Stimulated activated naive CD4-positive, alpha-beta T cell treated with Interleukin-2 at 50 U/mL for 16 hours (primary cell): ENCODE measurements at regions not wholly inside any gene's neighbourhood (a gene's known extent, or its start where the extent isn't known, plus 50 kb on each side); places are given as distances from the start of the nearest gene placed in this dataset.
"Not testable (repeated sequence)": the region's sequence is repeated elsewhere in the genome, so short reads cannot be mapped to it uniquely, and the experiment has no call there.

Experiments
- DNase-seq: peaks from one replicate; lab custom pipeline; 2025; lab: John Stamatoyannopoulos, UW

- DNase-seq = no peak
Observed at GRCh38 chr5:167049043-167049663, 1242.3 kb upstream of the WWC1 start.

- DNase-seq = no peak
Observed at GRCh38 chr5:167049771-167050567, 1241.5 kb upstream of the WWC1 start.

GRCh38 chr5:167050568-167051401 is 1240.7 kb upstream of the WWC1 start:
- DNase-seq = no peak

- no peak for DNase-seq
Observed at GRCh38 chr5:167051402-167051768, 1240.1 kb upstream of the WWC1 start.

GRCh38 chr5:167052791-167053190 is 1238.7 kb upstream of the WWC1 start:
- no peak for DNase-seq

- no peak for DNase-seq
Observed at GRCh38 chr5:167057665-167058064, 1233.8 kb upstream of the WWC1 start.

- DNase-seq = no peak
Observed at GRCh38 chr5:167061695-167062094, 1229.8 kb upstream of the WWC1 start.

- DNase-seq = no peak
Observed at GRCh38 chr5:167063116-167063515, 1228.3 kb upstream of the WWC1 start.

- no peak for DNase-seq
Observed at GRCh38 chr5:167063788-167064187, 1227.7 kb upstream of the WWC1 start.

- DNase-seq = no peak
Observed at GRCh38 chr5:167064198-167064776, 1227.2 kb upstream of the WWC1 start.

GRCh38 chr5:167065794-167066193 is 1225.7 kb upstream of the WWC1 start:
- DNase-seq = no peak

- no peak for DNase-seq
Observed at GRCh38 chr5:167071981-167072610, 1219.3 kb upstream of the WWC1 start.

- no peak for DNase-seq
Observed at GRCh38 chr5:167081561-167081960, 1209.9 kb upstream of the WWC1 start.

- DNase-seq = no peak
Observed at GRCh38 chr5:167096816-167097215, 1194.6 kb upstream of the WWC1 start.

GRCh38 chr5:167104351-167104750 is 1187.1 kb upstream of the WWC1 start:
- no peak for DNase-seq

- DNase-seq = no peak
Observed at GRCh38 chr5:167105941-167106340, 1185.5 kb upstream of the WWC1 start.

- DNase-seq = no peak
Observed at GRCh38 chr5:167107684-167108083, 1183.8 kb upstream of the WWC1 start.

GRCh38 chr5:167108266-167108665 is 1183.2 kb upstream of the WWC1 start:
- not testable (repeated sequence) for DNase-seq

GRCh38 chr5:167112556-167112955 is 1178.9 kb upstream of the WWC1 start:
- no peak for DNase-seq

- DNase-seq = no peak
Observed at GRCh38 chr5:167122267-167122666, 1169.2 kb upstream of the WWC1 start.

GRCh38 chr5:167123126-167123525 is 1168.3 kb upstream of the WWC1 start:
- DNase-seq = no peak

- no peak for DNase-seq
Observed at GRCh38 chr5:167128581-167128980, 1162.9 kb upstream of the WWC1 start.
